Umbilical cord (tissue), 1 donor: ENCODE measurements at regions not wholly inside any gene's neighbourhood (a gene's known extent, or its start where the extent isn't known, plus 50 kb on each side); places are given as distances from the start of the nearest gene placed in this dataset.
"Not testable (repeated sequence)": the region's sequence is repeated elsewhere in the genome, so short reads cannot be mapped to it uniquely, and the experiment has no call there.

Source experiments
- DNase-seq: peaks from one replicate; pipeline ENCODE4 v3.0.0-alpha.2; 2015; ENCODE audit warnings: low spot score

DNA sequence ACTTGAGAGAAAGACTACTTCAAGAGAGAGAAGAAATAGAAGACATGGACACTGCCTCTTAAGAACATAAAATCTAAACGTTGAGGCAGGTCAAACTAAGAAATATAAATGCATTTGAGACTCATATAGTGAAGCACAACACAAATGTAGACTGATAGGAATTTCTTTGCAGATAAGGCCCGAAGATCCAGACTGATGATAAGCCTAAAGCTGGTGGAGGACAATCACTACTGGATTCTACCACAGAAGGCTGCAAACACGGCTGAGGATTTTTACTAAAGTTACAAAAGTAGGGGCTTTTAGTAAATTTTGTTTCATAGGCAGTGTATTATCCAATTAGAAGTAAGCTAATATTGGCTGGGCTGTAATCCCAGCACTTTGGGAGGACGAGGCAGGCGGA is 278.3 kb downstream of the RAP2B start:
- no peak for DNase-seq

DNA sequence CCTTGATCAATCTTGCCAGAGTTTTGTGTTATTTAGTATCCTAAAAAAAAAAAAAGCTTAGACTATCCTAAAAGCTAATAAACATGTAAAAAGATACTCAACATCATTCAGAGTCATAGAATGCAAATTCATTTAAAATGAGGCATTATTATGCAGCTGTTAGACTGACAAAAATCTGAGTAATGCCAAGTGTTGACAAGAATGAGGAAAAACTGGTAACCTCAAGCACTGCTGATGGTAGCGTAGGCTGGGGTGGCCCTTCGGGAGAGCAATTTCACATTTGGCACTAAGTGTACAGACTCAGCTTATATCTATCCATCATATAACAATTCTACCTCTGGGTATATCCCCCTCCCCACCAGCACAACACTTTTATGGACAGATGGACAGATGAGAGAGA is 280.4 kb downstream of the RAP2B start:
- no peak for DNase-seq

DNA sequence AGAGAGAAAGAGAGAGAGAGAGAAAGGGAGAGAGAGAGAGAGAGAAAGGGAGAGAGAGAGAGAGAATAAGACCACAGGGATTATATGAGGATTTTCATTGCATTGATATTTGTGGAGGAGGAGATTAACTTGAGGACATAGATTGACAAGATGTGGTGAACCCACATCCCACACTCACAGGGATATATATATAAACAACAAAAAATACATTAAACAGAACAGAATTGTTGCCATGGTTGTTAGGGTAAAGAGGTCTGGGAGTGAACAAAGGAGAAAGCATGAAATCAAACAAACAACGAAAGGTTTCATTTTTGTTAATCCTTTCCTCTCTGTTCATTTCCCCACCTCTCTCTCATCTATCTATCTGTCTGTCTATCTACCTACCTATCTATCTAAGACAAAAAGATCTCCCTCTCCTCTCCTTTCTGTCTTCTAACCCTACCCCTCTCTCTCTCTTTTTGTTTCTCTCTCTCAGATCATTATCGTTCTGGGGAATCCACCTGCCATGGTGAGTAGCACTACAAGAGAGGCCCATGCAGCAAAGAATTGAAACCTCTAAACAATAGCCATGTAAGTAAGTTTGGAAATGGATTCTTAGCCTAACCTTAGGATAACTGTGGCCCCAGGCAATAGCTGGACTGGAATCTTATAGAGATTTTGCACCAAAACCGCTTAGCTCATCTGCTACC is 280.9 kb downstream of the RAP2B start:
- no peak for DNase-seq

DNA sequence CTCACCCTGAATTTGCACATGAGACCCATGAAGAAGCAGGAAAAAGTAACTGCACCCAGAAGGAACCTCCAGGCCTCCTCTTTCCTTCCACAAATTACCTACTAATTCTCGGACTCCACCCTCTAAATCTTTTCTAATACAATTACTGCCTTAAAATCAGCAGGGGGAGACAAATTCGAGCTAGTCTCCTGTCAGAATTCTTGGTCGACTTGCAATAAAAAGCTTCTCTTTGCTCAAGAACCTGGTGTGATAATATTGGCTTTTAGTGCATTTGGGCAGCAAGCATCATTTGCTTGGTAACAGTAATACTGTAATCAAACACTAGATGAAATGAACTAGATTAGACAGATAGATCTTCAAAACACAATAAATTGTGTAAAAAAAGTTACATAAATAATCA is 281.9 kb downstream of the RAP2B start:
- DNase-seq, result no peak

- no peak for DNase-seq
Observed at GRCh38 chr3:153445817-153446216, 283.8 kb downstream of the RAP2B start.

- DNase-seq, result peak; percentile 57
Observed at GRCh38 chr3:153448151-153448829, 286.3 kb downstream of the RAP2B start.

DNA sequence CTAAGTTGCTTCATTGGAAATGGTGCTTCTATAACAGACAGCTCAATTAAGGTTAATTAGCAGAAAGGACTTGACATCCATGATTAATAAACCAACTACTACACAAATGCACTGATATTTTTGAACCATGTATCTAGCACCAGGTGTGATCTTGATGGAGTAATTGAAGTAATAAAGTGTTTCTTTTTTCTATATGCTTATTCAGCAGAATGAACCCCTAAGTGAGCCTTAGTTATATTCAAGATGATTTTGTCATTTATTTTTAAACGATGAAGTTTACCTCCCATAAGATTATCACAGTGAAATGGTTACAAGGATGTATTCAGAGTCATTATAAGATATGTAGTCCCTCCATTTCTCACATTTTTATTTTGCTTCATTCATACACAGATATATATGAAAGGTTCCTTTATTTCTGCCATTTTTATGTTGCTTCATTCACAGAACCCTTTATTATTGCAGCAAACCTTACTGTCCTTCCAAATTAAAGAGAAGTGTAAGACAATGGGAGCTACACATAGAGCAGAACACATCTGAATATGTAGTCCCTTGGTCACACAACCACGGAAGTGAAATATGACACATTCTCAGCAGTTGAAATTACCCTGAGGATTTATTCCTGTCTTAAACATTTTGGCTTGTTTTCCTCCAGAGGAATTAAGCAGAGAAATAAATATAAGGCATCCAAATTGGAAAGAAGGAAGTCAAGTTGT is 295.0 kb downstream of the RAP2B start:
- no peak for DNase-seq

DNA sequence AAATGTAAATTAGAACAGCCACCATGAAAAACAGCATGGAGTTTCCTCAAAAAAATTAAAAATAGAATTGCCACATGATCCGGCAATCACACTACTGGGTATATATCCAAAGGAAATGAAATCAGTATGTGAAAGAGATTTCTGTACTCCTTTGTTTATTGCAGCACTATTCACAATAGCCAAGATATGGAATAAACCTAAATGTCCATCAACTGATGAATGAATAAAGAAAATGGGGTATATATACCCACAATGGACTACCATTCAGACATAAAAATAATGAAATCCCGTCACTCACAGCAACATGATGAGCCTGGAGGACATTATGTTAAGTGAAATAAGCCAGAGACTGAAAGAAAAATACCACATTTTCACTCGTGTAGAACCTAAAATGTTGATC is 296.9 kb downstream of the RAP2B start:
- no peak for DNase-seq

DNA sequence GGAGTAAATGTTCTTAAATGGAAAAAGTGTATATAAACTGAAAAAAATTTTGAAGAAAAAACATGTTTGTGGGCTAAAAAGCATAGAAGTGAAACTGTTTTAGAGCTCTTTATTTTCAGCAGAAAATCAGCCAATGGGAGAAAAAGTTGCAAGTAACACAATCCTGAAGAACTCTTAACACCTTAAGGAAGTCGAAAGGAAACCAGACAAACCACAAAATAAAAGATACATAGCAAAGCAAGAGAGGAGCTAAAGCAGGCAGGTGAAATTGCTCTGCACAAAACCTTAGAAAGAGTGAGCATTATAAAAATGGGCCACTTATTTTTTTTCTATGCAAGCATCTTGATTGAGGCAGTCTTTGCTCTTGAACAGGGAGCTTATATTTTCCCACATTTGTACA is 300.5 kb downstream of the RAP2B start:
- no peak for DNase-seq

DNA sequence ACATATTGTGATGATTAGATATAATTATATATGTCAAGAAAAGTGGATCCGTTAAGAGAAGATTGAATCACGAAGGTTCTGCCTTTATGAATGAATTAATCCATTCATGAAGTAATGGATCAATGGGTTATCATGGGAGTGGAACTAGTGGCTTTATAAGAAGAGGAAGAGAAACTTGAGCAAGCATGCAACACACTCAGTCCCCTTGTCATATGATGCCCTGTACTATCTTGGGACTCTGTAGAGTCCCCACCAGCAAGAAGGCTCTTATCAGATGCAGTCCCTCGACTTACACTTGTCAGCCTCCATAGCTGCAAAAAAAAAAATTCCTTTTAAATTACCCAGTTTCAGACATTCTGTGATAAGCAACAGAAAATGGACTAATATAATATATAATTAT is 301.9 kb downstream of the RAP2B start:
- DNase-seq, result no peak

GRCh38 chr3:153469162-153469561 is 307.1 kb downstream of the RAP2B start:
- no peak for DNase-seq

DNA sequence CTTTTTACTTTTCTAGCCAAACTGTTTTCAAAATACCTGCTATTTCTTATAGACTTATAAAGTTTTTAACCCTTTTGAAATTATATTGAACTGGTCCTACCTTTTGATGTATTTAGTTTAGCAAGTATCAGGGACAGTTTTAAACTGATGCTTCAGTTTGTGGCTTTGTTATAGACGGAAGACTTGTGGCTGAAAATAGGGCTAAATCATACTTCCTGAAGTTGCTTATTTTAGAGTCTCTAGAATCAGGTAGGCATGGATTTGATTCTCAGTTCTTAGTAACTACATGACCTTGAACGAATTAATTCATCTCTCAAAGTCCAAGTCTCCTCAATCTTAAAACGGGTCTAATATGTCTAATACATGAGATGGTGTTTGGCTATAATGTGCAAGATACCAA is 322.8 kb downstream of the RAP2B start:
- no peak for DNase-seq

DNA sequence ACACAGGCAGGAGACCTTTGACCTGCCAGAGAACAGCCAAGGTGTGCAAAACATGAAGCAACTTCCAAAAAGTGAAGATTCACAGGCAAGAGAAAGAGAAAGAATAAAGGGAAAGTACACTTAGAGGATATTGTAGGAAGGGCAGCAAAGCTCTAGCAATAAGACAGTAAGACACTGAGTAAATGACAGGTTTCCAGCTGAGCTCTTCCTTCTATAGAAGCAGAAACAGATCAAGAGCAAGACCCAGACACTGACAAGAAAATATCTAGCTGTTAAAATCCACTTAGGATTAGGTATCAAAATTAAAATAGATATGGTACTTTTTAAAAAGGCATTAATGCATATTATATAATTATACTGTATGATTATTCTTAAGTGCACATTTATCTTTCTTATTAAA is 333.4 kb downstream of the RAP2B start:
- no peak for DNase-seq

DNA sequence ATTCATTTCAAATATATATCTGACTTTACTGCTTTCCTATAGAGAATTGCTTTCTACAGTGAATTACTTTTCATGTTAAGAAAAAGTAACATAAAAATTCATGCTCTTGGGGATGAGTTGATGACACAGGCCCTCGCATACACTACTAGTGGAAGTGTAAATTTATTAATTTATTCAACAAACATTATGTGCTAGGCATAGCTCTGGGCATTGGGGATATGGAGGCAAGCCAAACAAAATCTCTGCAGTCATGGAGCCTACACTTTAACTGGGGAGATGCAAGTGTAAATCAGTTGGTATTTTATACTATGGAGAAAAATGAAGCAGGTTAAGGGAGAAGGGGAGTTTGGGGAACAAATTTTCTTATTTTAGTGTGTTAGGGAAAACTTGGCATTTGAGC is 340.7 kb downstream of the RAP2B start:
- no peak for DNase-seq

- no peak for DNase-seq
Observed at GRCh38 chr3:153503873-153504272, 341.8 kb downstream of the RAP2B start.

GRCh38 chr3:153506205-153506604 is 344.2 kb downstream of the RAP2B start:
- not testable (repeated sequence) for DNase-seq

GRCh38 chr3:153506686-153507085 is 344.7 kb downstream of the RAP2B start:
- not testable (repeated sequence) for DNase-seq

- no peak for DNase-seq
Observed at GRCh38 chr3:153513236-153513635, 351.2 kb downstream of the RAP2B start.

DNA sequence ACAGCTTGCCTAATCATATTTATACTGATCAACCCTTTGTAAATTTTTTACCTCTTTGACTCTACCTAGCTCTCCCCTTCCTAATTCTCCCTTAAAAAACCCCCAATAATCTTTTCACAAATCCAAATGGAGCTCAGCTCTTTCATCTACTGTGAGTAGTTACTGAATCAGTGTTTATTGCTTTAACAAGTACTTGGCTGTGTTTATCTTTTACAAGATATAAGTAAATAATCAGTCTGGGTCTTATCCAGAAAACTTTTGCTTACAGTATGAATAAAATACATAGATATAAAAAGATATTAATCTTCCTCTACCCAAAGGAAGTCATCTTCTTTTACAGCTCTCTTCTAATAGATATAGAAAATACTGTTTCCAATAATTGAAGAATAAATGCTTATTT is 366.4 kb downstream of the RAP2B start:
- no peak for DNase-seq

GRCh38 chr3:153539263-153539662 is 377.2 kb downstream of the RAP2B start:
- no peak for DNase-seq

GRCh38 chr3:153545471-153545870 is 383.4 kb downstream of the RAP2B start:
- DNase-seq, result peak; percentile 92

DNA sequence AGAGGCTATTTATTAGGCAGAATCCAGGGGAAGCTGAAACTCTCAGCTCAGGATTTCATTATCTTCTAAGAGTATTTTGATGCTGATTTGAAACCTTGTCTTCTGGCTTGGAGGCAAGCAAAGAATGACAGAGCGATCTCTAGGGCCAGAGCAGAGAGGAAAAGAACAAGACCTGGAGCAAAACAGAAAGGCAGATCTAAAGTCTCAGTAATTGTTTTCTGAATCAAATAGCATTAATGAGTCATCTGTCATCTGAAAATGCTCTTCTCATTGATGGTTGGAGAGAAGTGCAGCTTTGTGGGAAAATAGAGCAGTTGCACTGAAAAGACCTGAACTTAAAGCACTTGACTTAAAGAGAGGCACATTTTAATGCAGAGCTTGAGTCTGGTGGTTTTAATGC is 385.9 kb downstream of the RAP2B start:
- peak; percentile 51 for DNase-seq

DNA sequence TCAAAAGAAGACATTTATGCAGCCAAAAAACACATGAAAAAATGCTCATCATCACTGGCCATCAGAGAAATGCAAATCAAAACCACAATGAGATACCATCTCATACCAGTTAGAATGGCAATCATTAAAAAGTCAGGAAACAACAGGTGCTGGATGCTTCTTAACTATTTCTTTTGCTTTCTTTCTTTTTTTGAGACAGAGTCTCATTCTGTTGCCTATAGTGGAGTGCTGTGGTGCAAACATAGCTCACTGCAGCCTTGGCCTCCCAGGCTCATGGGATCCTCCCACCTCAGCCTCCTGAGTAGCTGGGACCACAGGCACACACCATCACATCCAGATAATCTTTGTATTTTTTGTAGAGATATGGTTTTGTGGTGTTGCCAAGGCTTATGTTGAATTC is 387.7 kb downstream of the RAP2B start:
- not testable (repeated sequence) for DNase-seq
